ENCODE measurements at regions not wholly inside any gene's neighbourhood (a gene's known extent, or its start where the extent isn't known, plus 50 kb on each side); places are given as distances from the start of the nearest gene placed in this dataset.

DNA sequence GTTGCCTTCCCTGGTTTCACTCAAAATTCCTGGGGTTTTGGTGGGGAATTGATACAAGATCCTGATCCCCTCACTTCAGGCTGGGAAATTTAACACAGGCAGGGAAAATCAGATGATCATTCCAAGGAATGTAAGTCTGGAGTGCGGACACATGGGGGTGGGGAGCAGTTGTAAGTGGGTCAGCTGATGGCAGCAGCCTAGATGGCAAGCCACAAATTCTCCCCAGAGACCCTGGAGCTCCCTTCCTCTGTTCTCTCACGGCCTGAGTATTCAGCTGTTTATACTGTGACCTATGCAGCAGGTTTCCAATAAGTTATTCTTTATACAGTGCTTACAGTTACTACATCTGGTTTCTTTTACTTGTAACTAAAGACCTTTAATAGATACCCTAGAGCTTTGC lies 144.9 kb downstream of the SH3BGRL2 start:
- Histone ChIP-seq H3K4me1 (ENCODE audit: low read depth, poor library complexity, severe bottlenecking) (no peaks in the 10 kb centered on the region), H3K4me2 (no peak overlapping the region), H2AFZ (ENCODE audit: low read depth) (no peak overlapping the region), H3K36me3 (ENCODE audit: insufficient read depth) (no peaks in the 10 kb centered on the region), H3K9ac (no peak overlapping the region), H3K79me2 (ENCODE audit: insufficient read depth, low read depth) (no peaks in the 10 kb centered on the region), H3K27ac (no peak overlapping the region), H3K27me3 (ENCODE audit: insufficient read depth, low read depth) (no peaks in the 10 kb centered on the region), H3K4me3 (IDR thresholded peaks at IDR 0.05; ENCODE audit: insufficient read depth, low read depth, low read length) (no peak overlapping the region), H4K20me1 (ENCODE audit: insufficient read depth) (no peaks in the 10 kb centered on the region)
- TF ChIP-seq CTCF (conservative IDR thresholded peaks at IDR 0.05; ENCODE audit: low read depth, low read length): no peak

GRCh38 chr6:79775222-79775621 lies 144.1 kb downstream of the SH3BGRL2 start:
- H3K4me1 ChIP-seq (ENCODE audit: low read depth, poor library complexity, severe bottlenecking): no peaks in the 10 kb centered on the region
- H3K4me3 ChIP-seq (IDR thresholded peaks at IDR 0.05; ENCODE audit: insufficient read depth, low read depth, low read length): no peak overlapping the region
- H3K4me2 ChIP-seq: no peak overlapping the region
- no peaks in the 10 kb centered on the region for H3K36me3 ChIP-seq (ENCODE audit: insufficient read depth)
- no peak overlapping the region for H3K9ac ChIP-seq
- no peaks in the 10 kb centered on the region for H3K79me2 ChIP-seq (ENCODE audit: insufficient read depth, low read depth)
- no peak overlapping the region for H2AFZ ChIP-seq (ENCODE audit: low read depth)
- no peak for TF ChIP-seq CTCF (conservative IDR thresholded peaks at IDR 0.05; ENCODE audit: low read depth, low read length)
- H4K20me1 ChIP-seq (ENCODE audit: insufficient read depth): no peaks in the 10 kb centered on the region
- no peak overlapping the region for H3K27ac ChIP-seq
- no peaks in the 10 kb centered on the region for H3K27me3 ChIP-seq (ENCODE audit: insufficient read depth, low read depth)

DNA sequence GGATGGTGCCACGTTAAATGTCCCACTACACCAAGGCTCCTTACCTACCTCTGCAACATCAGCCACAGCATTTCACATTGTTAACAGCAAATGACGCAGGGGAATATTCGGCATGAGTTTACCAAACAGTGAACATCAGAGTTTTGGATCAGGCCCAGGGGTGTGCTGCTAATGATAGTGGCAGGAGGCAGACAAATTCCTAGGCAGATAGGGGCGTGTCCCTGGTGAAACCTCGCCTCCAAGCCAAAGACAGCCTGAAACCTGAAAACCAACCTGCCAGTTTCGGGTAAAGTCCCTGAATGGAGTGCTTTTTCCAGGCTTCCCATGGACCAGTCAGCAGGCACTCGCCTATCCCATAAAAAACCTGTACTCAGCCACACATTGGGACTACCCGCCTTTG lies 133.6 kb downstream of the SH3BGRL2 start:
- no peak overlapping the region for H3K9ac ChIP-seq
- TF ChIP-seq CTCF (conservative IDR thresholded peaks at IDR 0.05; ENCODE audit: low read depth, low read length): no peak

DNA sequence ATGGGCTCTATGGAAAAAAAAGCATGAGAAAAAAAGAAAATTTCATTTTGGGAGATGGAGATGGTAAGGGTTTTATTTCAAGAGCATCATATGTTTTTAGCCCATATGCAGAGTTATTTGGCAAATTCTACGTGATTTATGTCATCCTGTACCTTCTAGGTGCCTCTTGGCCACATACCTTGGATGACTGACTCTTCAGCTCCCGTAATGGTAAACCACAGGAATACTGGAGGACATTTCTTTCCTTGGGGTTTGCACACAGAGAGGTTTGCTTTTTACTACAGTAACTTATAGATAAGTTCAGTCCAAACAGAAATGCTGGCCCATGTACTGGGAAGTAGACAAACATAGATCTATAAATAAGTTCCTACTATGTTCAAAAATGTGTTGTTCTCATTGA lies 132.2 kb downstream of the SH3BGRL2 start:
- no peaks in the 10 kb centered on the region for H3K79me2 ChIP-seq (ENCODE audit: insufficient read depth, low read depth)
- H3K4me2 ChIP-seq: no peak overlapping the region
- H3K36me3 ChIP-seq (ENCODE audit: insufficient read depth): no peaks in the 10 kb centered on the region
- H3K27ac ChIP-seq: no peak overlapping the region
- H2AFZ ChIP-seq (ENCODE audit: low read depth): no peak overlapping the region
- no peak for TF ChIP-seq CTCF (conservative IDR thresholded peaks at IDR 0.05; ENCODE audit: low read depth, low read length)
- H3K4me1 ChIP-seq (ENCODE audit: low read depth, poor library complexity, severe bottlenecking): no peaks in the 10 kb centered on the region
- no peak overlapping the region for H3K9ac ChIP-seq
- H3K27me3 ChIP-seq (ENCODE audit: insufficient read depth, low read depth): no peaks in the 10 kb centered on the region
- H3K4me3 ChIP-seq (IDR thresholded peaks at IDR 0.05; ENCODE audit: insufficient read depth, low read depth, low read length): no peak overlapping the region
- no peaks in the 10 kb centered on the region for H4K20me1 ChIP-seq (ENCODE audit: insufficient read depth)

More for the DNA sequence above, 133.6 kb downstream of the SH3BGRL2 start:
- Histone ChIP-seq H3K4me2 (no peak overlapping the region), H3K4me1 (ENCODE audit: low read depth, poor library complexity, severe bottlenecking) (no peaks in the 10 kb centered on the region), H3K27me3 (ENCODE audit: insufficient read depth, low read depth) (no peaks in the 10 kb centered on the region), H2AFZ (ENCODE audit: low read depth) (no peak overlapping the region), H3K36me3 (ENCODE audit: insufficient read depth) (no peaks in the 10 kb centered on the region), H3K79me2 (ENCODE audit: insufficient read depth, low read depth) (no peaks in the 10 kb centered on the region), H3K27ac (no peak overlapping the region), H3K4me3 (IDR thresholded peaks at IDR 0.05; ENCODE audit: insufficient read depth, low read depth, low read length) (no peak overlapping the region), H4K20me1 (ENCODE audit: insufficient read depth) (no peaks in the 10 kb centered on the region)

Data from KMS-11 (cell line).